GM19035 (cell line): ENCODE measurements at regions not wholly inside any gene's neighbourhood (a gene's known extent, or its start where the extent isn't known, plus 50 kb on each side); places are given as distances from the start of the nearest gene placed in this dataset.

Experiments used
- ATAC-seq: cut with Tn5 transposase; IDR thresholded peaks from one replicate; pipeline ENCODE4 v1.9.1; 2021; ENCODE audit not compliant: unreplicated experiment

- ATAC-seq = no peak
These were observed 550.5 kb upstream of the GBE1 start for GRCh38 chr3:82311901-82312300.

DNA sequence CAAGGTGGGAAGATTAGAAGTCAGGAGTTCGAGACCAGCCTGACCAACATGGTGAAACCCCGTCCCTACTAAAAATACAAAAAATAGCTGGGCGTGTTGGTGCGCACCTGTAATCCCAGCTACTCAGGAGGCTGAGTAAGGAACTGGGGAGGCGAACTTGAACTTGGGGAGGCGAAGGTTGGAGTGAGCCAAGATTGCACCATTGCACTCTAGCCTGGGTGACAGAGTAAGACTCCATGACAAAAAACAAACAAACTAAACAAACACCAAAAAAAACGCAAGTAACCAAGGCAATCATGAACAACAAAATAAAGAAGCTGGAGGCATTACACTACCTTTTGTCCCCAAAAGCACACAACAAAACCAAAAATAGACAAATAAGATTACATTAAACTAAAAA lies 547.3 kb upstream of the GBE1 start:
- no peak for ATAC-seq

DNA sequence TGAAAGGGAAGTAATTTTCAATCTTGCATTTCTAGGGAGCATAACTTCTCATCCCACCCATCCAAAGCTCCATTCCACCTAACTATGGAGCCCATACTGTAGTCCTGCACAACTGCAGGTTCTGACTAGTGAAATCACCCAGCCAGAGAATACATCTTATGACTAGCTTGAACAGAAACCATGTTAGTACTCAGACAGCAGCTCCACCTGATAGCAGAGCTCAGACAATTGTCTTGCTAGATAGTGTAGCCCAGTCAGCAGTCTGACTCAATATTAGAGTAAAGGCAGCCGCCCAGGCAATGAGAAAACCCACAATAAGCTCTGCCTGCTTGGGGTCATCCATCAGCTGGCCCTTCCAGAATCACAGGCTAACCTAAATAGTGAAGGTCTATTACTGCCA lies 544.7 kb upstream of the GBE1 start:
- no peak for ATAC-seq

- ATAC-seq = peak; percentile 47
These were observed 533.2 kb upstream of the GBE1 start for GRCh38 chr3:82294609-82295008.

DNA sequence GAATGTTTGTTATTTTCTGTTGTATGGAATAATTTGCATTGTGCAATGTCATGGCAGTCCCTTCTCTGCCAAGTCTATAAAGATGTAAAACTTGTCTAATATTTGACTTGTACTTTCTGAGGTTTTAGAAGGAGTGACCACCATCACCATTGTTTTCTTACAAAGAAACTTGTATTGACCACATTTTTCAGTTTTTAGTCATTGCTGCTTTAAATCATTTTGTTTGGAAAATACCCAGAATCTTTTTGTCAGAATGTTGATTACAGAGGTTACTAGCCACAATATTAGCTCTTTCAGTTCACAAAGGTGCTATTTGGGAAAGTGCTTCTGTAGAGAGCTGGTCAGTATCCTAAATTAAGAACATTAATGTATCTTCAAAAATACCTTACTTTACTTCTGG lies 532.4 kb upstream of the GBE1 start:
- no peak for ATAC-seq

DNA sequence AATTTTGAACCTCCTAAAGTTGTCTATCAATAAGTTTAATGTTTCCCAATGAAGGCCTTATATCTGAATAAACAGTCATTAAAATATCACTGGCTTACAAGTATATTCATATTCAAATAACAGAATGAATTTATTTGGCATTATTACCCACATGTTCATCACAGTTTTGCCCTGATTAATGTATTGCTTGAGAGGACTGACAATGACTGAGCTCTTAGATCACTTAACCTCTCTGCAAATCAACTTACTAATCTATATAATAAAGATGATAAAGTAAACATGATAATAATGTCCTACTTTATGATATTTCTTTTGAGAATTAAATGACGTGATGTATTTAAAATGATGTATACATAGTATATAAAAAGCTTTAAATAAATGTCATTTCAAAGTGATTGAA lies 532.0 kb upstream of the GBE1 start:
- ATAC-seq = no peak

DNA sequence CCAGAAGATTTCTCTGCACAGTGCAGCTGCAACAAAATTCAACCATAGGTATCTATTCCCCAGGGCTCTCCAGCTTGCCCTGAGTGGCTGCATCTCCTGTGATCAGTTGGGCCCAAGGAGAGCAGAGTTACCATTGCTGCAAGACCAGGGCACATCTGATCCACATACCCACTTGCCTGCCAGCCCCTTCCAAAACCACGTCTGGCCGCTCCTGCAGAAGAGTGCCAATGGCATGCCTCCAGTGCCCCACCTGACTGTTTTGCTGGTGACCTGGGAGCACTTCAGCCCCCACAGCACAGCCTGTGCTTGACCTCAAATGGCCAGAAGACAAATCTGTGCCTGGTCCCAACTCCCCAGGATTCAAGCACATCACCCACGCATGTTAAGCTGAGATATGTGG lies 526.1 kb upstream of the GBE1 start:
- ATAC-seq = no peak

DNA sequence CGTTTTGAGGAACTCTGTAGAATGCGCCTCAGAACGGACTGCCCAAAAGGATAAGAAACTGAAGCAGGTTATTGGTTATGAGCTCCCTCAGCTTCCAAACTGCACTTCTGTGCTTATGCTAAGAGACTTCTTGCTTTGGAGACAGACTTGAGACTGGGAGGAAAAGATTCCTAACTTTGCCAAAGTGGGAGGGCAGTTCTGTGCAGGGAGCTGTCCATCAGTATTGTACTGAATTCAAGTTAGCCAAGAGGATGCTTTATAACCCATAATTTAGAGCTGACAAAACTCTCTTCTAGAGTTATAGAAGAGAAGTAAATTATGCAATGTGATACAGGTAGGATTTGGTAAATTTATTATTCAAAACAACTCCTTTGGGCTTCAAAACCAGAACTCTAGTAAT lies 519.8 kb upstream of the GBE1 start:
- no peak for ATAC-seq

DNA sequence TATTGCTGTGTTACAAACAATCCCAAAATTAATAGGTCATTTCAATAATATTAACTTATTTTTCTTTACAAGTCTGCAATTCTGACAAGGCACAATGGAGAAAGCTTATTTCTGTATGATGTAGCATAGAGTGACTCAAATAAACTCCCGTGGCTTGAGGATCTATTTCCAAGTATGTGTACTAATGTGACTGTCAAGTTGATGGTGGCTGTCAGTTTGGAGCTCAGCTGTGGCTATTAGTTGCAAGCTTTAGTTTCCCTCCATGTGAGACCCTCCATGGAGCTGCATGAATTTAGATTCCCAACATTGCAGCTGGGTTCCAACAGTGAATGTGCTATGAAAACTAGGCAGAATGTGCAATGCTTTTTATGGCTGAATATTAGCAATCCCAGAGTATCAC lies 515.5 kb upstream of the GBE1 start:
- no peak for ATAC-seq

- ATAC-seq = no peak
These were observed 513.5 kb upstream of the GBE1 start for GRCh38 chr3:82274897-82275296.

- no peak for ATAC-seq
These were observed 504.3 kb upstream of the GBE1 start for GRCh38 chr3:82265747-82266146.

DNA sequence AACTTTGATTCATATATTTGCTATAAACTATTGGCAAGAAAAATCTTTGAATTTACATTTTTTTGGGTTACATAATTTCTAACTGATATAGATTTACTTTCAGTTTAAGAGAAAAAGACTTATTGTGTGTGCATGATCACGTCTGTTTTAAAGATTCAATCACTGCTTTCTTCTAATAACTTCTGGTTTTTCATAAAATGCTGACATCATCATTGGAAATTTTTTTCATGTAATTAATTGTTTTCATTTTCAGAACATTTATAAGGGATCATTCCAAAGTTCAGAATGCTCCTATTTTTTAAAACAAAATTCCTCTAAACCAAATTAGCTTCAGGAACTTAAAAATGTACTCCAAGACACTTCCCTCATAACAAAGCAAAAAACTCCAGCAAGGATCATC lies 500.7 kb upstream of the GBE1 start:
- no peak for ATAC-seq

GRCh38 chr3:82261637-82262036 lies 500.2 kb upstream of the GBE1 start:
- no peak for ATAC-seq

DNA sequence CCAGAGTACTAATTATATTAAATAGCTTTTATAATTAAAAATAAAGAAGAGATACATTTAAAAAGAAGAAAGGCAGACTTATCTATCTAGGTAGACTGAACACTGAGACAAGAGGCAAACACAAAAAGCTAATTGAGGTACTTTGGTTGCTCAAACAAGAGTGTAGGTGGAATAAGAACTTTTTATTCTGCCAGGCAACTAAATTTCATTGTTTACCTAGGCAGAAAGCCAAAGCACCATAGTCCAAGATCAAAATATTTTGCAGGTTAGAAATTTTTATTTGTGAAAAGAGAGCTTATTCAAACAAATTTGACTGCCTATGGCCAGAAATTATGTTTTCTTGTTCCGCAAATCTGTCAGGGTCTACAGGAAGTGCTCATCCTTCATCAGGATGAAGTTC lies 499.6 kb upstream of the GBE1 start:
- ATAC-seq = no peak

DNA sequence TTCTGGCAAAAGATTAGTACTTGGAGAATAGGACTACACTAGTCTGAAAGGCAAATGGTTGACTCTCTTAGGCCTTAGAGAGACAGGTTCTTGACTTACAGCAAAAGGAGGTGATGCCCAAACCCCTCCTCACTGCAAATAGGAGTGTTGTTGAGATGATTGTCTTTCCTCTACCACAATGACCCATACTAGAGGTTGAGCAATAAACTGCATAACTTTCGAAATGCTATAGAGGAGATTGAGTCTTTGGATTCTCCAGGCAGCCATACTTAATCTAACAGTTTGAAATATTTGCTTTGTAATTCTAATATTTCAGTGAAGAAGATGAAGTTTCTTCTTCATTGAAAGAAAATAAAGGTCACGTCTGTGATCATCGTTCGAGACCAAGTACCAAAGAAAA lies 498.5 kb upstream of the GBE1 start:
- no peak for ATAC-seq

GRCh38 chr3:82240322-82240721 lies 478.9 kb upstream of the GBE1 start:
- ATAC-seq = no peak

- no peak for ATAC-seq
These were observed 474.8 kb upstream of the GBE1 start for GRCh38 chr3:82236257-82236656.

GRCh38 chr3:82229397-82229796 lies 468.0 kb upstream of the GBE1 start:
- peak; percentile 84 for ATAC-seq

DNA sequence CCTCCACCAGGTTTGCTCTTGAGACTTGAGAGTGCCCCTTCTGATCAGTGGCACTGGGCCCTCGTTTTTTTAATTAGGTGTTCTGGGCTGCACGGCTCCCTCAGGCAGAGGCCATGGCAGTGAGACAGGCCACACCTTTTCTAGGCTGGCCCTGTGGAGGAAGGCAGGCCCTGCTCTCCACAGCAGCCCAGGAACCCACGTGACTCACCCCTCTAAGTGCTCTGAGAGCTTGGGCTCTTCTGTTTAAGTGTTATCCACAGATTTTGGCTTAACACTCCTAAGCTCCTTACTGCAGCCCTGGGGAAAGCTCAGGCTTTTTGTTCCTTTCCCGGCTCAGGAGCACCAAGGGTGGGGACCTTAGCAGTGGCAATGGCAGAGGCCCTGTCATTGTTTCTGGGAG lies 463.2 kb upstream of the GBE1 start:
- ATAC-seq = no peak

- no peak for ATAC-seq
These were observed 461.0 kb upstream of the GBE1 start for GRCh38 chr3:82222401-82222800.

GRCh38 chr3:82217571-82217970 lies 456.1 kb upstream of the GBE1 start:
- ATAC-seq = no peak

GRCh38 chr3:82208002-82208710 lies 446.7 kb upstream of the GBE1 start:
- ATAC-seq = no peak

DNA sequence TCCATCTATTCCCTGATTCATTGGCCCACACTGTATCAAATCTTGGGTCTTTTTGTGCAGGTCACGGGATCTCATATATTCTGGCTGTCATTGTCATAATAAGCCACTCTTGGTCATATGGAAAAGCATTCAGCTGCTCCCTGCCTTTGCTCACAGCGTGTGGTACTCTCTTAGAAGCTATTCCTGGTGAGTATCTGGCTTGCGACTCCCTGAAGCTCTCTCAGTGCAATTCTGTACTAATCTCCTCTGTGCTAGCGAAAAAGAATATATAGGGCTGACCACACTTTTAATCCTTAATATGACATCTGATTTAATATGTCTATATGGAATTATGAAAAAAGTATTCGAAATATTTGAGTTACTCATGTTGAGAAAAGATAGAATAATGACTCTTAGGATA lies 440.8 kb upstream of the GBE1 start:
- no peak for ATAC-seq

GRCh38 chr3:82201316-82201715 lies 439.9 kb upstream of the GBE1 start:
- ATAC-seq = no peak
